ENCODE measurements at regions not wholly inside any gene's neighbourhood (a gene's known extent, or its start where the extent isn't known, plus 50 kb on each side); places are given as distances from the start of the nearest gene placed in this dataset.
"Not testable (repeated sequence)": the region's sequence is repeated elsewhere in the genome, so short reads cannot be mapped to it uniquely, and the experiment has no call there.

- no peak for DNase-seq (ENCODE audit: low read depth)
These were observed 100.0 kb upstream of the PRKG2 start for GRCh38 chr4:81314897-81315470.

GRCh38 chr4:81314196-81314896 lies 99.3 kb upstream of the PRKG2 start:
- no peak for DNase-seq (ENCODE audit: low read depth)

DNA sequence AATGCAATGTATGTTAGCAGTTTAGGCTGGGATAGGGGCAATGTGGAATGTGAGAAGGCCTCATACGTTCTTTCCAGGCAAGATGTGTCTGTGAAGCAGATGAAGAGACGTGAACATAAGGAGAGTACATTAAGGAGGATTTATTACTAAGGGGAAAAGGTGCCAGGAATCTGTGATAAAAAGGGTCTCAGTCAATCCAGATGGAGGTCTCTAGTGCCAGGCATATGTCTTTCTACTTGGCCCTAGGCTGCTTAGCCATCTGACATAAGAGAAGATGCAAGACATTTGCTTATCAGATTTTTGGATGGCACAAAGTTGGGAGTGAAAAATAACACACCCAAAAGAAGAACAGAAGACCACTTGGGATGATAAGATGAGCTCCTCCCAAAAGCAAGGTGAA lies 93.0 kb upstream of the PRKG2 start:
- no peak for DNase-seq (ENCODE audit: low read depth)

DNA sequence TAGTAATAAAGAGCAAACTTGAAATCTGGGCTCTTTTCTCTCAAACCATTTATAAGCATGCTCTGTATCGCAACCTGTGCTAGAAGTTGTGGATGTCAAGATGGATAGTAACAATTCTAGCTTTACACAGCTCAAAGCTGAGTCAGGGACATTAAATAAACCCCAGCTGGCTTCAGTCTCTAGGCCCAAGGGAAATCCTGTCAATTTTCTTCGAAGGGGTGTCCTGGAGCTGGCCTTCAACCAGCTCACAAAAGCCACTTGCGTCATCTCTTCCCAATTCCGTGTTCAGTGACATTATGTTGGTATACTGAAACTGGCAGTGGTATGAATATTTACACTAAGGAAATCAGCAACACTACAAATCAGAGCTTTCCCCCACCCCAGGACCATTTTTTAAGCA lies 89.8 kb upstream of the PRKG2 start:
- no peak for DNase-seq (ENCODE audit: low read depth)

DNA sequence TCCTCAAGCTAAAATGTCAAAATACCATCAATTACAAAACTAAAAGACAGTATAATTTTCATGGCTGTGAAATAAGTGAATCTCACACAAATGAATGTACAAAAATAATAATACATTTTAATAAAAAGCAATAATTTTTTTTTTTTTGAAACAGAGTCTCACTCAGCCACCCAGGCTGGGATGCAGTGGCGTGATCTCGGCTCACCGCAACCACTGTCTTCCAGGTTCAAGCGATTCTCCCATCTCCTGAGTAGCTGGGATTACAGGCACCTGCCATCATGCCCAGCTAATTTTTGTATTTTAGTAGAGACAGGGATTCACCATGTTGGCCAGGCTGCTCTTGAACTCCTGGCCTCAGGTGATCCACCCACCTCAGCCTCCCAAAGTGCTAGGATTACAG lies 85.3 kb upstream of the PRKG2 start:
- DNase-seq (ENCODE audit: low read depth): not testable (repeated sequence)

DNA sequence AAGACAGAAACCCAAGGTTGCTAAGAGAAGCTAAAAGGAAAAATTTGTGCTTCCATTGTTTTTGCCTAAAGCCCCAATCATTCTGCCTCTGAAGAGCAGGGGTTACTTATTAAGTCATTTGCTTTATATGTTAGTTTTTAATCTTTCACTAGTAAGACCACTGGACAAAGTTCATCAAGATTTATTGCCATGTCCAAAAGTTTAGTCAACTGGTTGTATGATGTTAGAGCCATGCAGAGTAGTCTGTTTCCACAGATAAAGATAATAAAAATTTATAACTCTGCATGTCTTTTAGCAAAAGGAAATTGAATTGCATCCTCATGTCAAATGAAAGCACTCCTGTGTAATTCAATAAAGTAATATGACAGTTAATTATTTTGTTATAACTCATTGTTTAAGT lies 75.8 kb upstream of the PRKG2 start:
- DNase-seq (ENCODE audit: low read depth): no peak

- no peak for DNase-seq (ENCODE audit: low read depth)
These were observed 72.1 kb upstream of the PRKG2 start for GRCh38 chr4:81287101-81287500.

GRCh38 chr4:81282131-81282530 lies 67.1 kb upstream of the PRKG2 start:
- DNase-seq (ENCODE audit: low read depth): no peak

DNA sequence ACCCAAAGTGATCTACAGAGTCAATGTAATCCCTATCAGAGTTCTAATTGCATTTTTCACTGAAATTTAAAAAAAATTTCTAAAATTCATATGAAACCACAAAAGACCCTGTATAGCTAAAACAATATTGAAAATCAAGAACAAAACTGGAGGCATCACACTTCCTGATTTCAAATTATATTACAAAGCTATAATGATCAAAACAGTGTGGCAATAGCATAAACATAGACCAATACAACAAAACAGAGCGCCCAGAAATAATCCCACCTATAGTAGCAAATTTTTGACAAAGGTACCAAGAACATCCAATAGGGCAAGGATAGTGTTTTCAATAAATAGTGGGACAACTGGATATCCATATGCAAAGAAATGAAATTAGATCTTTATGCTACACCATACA lies 59.4 kb upstream of the PRKG2 start:
- no peak for DNase-seq (ENCODE audit: low read depth)

DNA sequence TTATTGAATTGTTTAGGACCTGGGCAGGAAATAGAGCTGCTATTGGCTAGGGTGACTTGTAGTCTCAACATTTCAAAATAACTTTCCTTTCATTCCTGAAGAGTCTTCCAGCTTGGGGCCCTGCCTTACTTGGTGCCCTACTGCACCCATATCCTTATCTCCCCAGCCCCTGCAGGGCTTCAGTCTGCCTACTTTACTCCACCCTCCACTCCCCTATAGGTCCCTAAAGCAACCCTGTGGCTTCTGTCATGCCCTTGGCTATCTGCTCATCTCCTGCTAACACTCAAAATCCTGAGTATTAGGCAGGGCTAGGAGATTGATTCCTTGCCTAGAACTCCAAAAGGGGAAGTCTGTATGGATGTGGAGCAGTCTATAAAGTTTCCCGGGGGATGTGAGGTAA lies 57.6 kb upstream of the PRKG2 start:
- DNase-seq (ENCODE audit: low read depth): no peak

All from CMK (cell line).